Smooth muscle cell (in vitro differentiated cells): ENCODE measurements at regions not wholly inside any gene's neighbourhood (a gene's known extent, or its start where the extent isn't known, plus 50 kb on each side); places are given as distances from the start of the nearest gene placed in this dataset.

Source experiments
- DNase-seq: peaks from one replicate; lab custom pipeline; 2025; ENCODE audit not compliant: unreplicated experiment; lab: John Stamatoyannopoulos, UW
- H2AFZ ChIP-seq: fragments of 200-600 bp; sonication (generic); 2 replicates; pipeline ENCODE4 v1.6.0; 2016; ENCODE audit warnings: antibody characterized with exemption, low read depth, mild to moderate bottlenecking
- H3F3A ChIP-seq: fragments of 200-600 bp; sonication (generic); 2 replicates; pipeline ENCODE4 v1.6.0; 2017; ENCODE audit warnings: antibody characterized with exemption, low read depth
- H3K27ac ChIP-seq: fragments of 200-600 bp; sonication (generic); 2 replicates; pipeline ENCODE4 v1.5.1; 2016; ENCODE audit warnings: low read depth, mild to moderate bottlenecking
- H3K27me3 ChIP-seq: fragments of 200-600 bp; sonication (generic); 2 replicates; pipeline ENCODE4 v1.6.1; 2016; ENCODE audit warnings: low read depth, mild to moderate bottlenecking
- H3K36me3 ChIP-seq: fragments of 200-600 bp; sonication (generic); 2 replicates; pipeline ENCODE4 v1.5.1; 2016; ENCODE audit warnings: low read depth
- H3K4me1 ChIP-seq: fragments of 200-600 bp; sonication (generic); 2 replicates; pipeline ENCODE4 v1.5.1; 2016; ENCODE audit warnings: low read depth
- H3K4me2 ChIP-seq: fragments of 200-600 bp; sonication (generic); 2 replicates; pipeline ENCODE4 v1.6.0; 2016; ENCODE audit warnings: mild to moderate bottlenecking
- H3K4me3 ChIP-seq: fragments of 200-600 bp; sonication (generic); 2 replicates; pipeline ENCODE4 v1.5.1; 2016; ENCODE audit warnings: mild to moderate bottlenecking
- H3K79me2 ChIP-seq: fragments of 200-600 bp; sonication (generic); 2 replicates; pipeline ENCODE4 v1.6.0; 2016; ENCODE audit warnings: low read depth, mild to moderate bottlenecking
- H3K9ac ChIP-seq: fragments of 200-600 bp; sonication (generic); 2 replicates; pipeline ENCODE4 v1.6.0; 2016; ENCODE audit warnings: low read depth
- H3K9me3 ChIP-seq: fragments of 200-600 bp; sonication (generic); replicated peaks from 2 replicates; pipeline ENCODE4 v1.5.1; 2016; ENCODE audit warnings: low read depth
- H4K20me1 ChIP-seq: fragments of 200-600 bp; sonication (generic); 2 replicates; pipeline ENCODE4 v1.6.0; 2016; ENCODE audit warnings: low read depth
- CTCF ChIP-seq: fragments of 200-600 bp; sonication (generic); IDR thresholded peaks from 2 replicates; pipeline ENCODE4 v1.5.1; 2017; ENCODE audit warnings: borderline replicate concordance, mild to moderate bottlenecking, antibody characterized with exemption; ENCODE audit not compliant: insufficient read depth, poor library complexity, severe bottlenecking
- WGBS: methylation state at CpG from one replicate; pipeline ENCODE4 v1.1.7; 2016; ENCODE audit warnings: low lambda C conversion rate; 5-methylcytosine and 5-hydroxymethylcytosine counted together

GRCh38 chr12:88273450-88273849, 131.3 kb downstream of the TMTC3 start:
- no peak overlapping the region for H2AFZ ChIP-seq
- no peak overlapping the region for H3K27ac ChIP-seq
- H3K9me3 ChIP-seq, result no peaks in the 10 kb centered on the region
- WGBS, result 85% methylated on average over 2 of the region's 2 CpGs
- no peak for DNase-seq
- no peaks in the 10 kb centered on the region for H4K20me1 ChIP-seq
- H3K9ac ChIP-seq, result no peak overlapping the region
- no peaks in the 10 kb centered on the region for H3F3A ChIP-seq
- H3K36me3 ChIP-seq, result no peaks in the 10 kb centered on the region
- H3K79me2 ChIP-seq, result no peaks in the 10 kb centered on the region
- no peak overlapping the region for H3K4me2 ChIP-seq
- H3K27me3 ChIP-seq, result no peaks in the 10 kb centered on the region
- no peaks in the 10 kb centered on the region for H3K4me1 ChIP-seq
- TF ChIP-seq CTCF, result no peak
- no peak overlapping the region for H3K4me3 ChIP-seq

DNA sequence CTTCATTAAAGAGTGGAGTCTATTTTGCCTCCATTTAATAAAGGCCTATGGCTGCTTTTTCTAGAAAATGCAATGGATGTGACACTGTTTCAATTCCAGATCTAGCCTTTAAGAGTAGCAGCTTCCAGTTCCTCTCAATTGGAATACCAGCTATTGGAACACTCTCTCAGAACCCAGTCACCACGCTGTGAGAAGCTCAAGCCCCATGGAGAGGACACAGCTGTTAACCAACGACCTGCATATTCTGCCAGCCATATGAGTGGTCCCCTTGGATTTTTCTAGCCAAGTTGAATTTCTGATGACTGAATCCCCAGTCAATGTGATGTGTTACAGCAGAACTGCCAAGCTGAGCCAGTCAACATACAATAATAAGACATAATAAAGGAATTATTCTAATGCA, 131.8 kb downstream of the TMTC3 start:
- H3K4me3 ChIP-seq, result no peak overlapping the region
- no peaks in the 10 kb centered on the region for H4K20me1 ChIP-seq
- no peaks in the 10 kb centered on the region for H3F3A ChIP-seq
- H3K4me2 ChIP-seq, result no peak overlapping the region
- no peaks in the 10 kb centered on the region for H3K4me1 ChIP-seq
- no peak overlapping the region for H2AFZ ChIP-seq
- no peak for TF ChIP-seq CTCF
- H3K27me3 ChIP-seq, result no peaks in the 10 kb centered on the region
- WGBS, result 76% methylated on average over 2 of the region's 2 CpGs
- no peaks in the 10 kb centered on the region for H3K9me3 ChIP-seq
- no peak overlapping the region for H3K9ac ChIP-seq
- H3K79me2 ChIP-seq, result no peaks in the 10 kb centered on the region
- no peaks in the 10 kb centered on the region for H3K36me3 ChIP-seq
- no peak for DNase-seq
- H3K27ac ChIP-seq, result no peak overlapping the region

GRCh38 chr12:88291498-88292131, 149.5 kb downstream of the TMTC3 start:
- H3K4me3 ChIP-seq, result no peak overlapping the region
- no peak for DNase-seq
- H4K20me1 ChIP-seq, result no peaks in the 10 kb centered on the region
- H3K79me2 ChIP-seq, result no peaks in the 10 kb centered on the region
- peak overlapping the region; percentile 11 for H2AFZ ChIP-seq
- H3F3A ChIP-seq, result no peaks in the 10 kb centered on the region
- TF ChIP-seq CTCF, result no peak
- no peak overlapping the region for H3K9ac ChIP-seq
- H3K36me3 ChIP-seq, result no peaks in the 10 kb centered on the region
- H3K9me3 ChIP-seq, result no peaks in the 10 kb centered on the region
- 81% methylated on average over 3 of the region's 3 CpGs for WGBS
- no peak overlapping the region for H3K4me2 ChIP-seq
- H3K27me3 ChIP-seq, result no peaks in the 10 kb centered on the region
- H3K27ac ChIP-seq, result no peak overlapping the region
- no peaks in the 10 kb centered on the region for H3K4me1 ChIP-seq

DNA sequence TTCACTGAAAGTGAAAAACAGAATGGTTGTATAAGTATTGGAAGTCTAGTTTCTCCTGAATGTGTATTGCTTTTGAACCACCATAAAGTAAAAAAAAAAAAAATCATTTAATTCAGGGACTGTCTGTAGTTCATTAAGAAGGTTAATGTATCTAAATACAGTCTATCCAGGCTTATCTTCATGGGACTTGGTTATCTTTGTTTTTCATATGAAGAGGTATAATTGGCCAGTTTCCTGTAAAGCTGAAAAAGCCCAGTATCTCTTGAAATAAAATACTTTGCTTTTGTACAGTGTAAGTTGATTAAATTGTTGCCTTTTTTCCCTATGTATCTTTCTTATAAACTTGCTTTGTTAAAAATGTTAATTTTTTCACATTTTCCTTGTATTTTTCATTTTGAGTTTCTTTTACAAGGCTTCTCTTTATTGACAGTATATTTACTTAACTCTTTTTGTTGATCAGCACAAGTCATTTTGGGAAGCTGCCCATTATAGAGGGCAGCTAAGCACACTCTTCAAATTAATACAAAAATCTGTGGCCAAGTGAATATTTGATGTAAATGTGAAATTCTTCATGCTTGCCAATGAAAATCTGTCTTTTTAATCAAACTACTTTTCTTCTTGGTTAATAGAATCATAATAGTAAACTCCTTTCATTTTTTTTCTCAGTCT, 156.0 kb downstream of the TMTC3 start:
- Histone ChIP-seq H3K79me2 (no peaks in the 10 kb centered on the region), H3K4me2 (no peak overlapping the region), H3K9me3 (no peaks in the 10 kb centered on the region), H4K20me1 (no peaks in the 10 kb centered on the region), H3K9ac (peak overlapping the region; percentile 62), H3K4me3 (no peak overlapping the region), H3K27ac (peak overlapping the region; percentile 94), H3K4me1 (peaks cover 14% of the 10 kb centered on the region), H3K36me3 (no peaks in the 10 kb centered on the region), H3F3A (peaks cover 5% of the 10 kb centered on the region), H3K27me3 (no peaks in the 10 kb centered on the region), H2AFZ (peak overlapping the region; percentile 10)
- TF ChIP-seq CTCF, result no peak
- no peak for DNase-seq
